ENCODE measurements at regions not wholly inside any gene's neighbourhood (a gene's known extent, or its start where the extent isn't known, plus 50 kb on each side); places are given as distances from the start of the nearest gene placed in this dataset.

DNA sequence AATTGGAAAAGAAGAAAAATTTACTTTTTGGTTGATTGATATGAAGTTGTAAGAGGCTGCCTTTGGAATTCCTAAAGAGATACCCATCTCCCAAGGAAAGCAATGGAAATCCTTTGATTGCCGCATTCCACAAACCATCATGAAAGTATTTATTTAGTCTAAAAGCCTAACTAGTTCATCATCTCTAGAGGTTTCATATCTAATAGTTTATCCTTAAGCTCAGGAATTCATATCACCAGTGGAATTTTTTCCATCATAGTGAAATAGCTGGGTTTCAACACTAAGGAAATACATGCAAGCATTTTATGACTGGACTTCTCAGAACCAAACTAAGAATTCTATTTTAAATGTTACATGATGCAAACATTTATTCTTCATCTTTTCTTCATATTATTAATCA lies 144.9 kb downstream of the FBXO8 start:
- TF ChIP-seq, protein P1, sequence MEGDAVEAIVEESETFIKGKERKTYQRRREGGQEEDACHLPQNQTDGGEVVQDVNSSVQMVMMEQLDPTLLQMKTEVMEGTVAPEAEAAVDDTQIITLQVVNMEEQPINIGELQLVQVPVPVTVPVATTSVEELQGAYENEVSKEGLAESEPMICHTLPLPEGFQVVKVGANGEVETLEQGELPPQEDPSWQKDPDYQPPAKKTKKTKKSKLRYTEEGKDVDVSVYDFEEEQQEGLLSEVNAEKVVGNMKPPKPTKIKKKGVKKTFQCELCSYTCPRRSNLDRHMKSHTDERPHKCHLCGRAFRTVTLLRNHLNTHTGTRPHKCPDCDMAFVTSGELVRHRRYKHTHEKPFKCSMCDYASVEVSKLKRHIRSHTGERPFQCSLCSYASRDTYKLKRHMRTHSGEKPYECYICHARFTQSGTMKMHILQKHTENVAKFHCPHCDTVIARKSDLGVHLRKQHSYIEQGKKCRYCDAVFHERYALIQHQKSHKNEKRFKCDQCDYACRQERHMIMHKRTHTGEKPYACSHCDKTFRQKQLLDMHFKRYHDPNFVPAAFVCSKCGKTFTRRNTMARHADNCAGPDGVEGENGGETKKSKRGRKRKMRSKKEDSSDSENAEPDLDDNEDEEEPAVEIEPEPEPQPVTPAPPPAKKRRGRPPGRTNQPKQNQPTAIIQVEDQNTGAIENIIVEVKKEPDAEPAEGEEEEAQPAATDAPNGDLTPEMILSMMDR (IDR thresholded peaks at IDR 0.05) = no peak
- no peak overlapping the region for H3K27ac ChIP-seq

DNA sequence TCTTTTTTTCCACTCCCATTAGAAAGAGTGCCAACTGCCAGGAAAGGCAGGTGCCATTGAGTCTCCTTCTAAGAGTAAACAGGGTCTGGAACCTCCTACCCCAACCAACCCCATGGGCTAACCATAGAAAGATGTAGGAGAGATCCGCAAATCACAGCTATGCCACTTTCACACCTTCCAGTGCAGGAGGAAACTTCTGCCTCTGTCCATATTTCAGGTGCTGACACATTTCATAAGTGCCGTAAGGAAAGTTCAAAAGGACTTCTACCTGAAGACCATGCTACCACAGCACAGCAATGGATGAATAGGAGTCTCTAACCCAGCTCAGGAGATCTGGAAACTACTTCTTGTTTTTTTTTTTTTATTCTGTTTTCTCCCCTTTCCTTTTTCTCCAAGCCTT lies 145.8 kb downstream of the FBXO8 start:
- TF ChIP-seq, protein P1 (IDR thresholded peaks at IDR 0.05) = no peak
- no peak for TF ChIP-seq ZFX (IDR thresholded peaks at IDR 0.05; ENCODE audit: borderline replicate concordance)
- H3K27ac ChIP-seq = no peak overlapping the region

DNA sequence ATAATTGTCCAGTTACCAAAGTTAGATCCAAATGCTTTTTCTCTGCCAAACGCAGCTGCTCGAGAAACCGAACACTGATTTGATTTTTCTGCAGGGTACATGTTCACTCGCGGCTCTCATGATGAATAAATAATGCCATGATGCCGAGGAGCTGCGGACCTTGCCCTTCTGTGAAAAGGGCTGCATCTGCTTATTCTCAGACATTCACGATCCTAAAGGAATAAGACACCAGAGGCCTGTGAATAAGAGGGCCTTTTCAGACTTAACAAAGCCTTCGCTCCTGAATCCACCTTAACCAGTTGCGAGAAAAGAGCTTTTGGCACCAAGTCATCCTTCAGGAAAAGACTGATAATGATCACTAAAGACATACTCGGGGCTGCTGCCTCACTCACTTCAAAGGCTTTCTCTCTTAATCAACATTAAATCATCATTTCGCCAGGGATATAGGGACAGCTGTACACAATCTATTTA lies 147.5 kb downstream of the FBXO8 start:
- no peak for TF ChIP-seq ZFX (IDR thresholded peaks at IDR 0.05; ENCODE audit: borderline replicate concordance)
- TF ChIP-seq, protein P1 (IDR thresholded peaks at IDR 0.05) = no peak
- H3K27ac ChIP-seq = peak overlapping the region; percentile 23; the same call in 1 of the 2 replicates

DNA sequence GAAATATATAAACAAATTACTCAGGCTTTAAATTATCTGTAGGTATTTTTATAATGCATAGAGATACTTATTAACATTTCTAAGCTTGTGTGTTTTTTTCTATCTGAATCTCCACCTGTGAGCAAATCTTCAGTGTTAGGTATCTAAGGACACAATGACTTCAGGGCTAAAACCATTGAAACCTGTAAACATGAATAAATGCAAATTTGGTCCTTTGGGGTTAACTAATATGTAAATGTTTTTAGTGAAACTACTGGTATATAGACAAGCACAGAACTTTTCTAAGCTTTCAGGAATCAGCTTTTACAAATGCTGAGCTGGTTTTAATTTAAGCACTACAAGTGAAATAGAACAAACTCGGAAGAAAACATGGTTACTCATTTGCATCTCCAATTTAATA lies 147.9 kb downstream of the FBXO8 start:
- TF ChIP-seq, protein P1 (IDR thresholded peaks at IDR 0.05) = no peak
- no peak for TF ChIP-seq ZFX (IDR thresholded peaks at IDR 0.05; ENCODE audit: borderline replicate concordance)
- peak overlapping the region; percentile 23; the same call in 1 of the 2 replicates for H3K27ac ChIP-seq

DNA sequence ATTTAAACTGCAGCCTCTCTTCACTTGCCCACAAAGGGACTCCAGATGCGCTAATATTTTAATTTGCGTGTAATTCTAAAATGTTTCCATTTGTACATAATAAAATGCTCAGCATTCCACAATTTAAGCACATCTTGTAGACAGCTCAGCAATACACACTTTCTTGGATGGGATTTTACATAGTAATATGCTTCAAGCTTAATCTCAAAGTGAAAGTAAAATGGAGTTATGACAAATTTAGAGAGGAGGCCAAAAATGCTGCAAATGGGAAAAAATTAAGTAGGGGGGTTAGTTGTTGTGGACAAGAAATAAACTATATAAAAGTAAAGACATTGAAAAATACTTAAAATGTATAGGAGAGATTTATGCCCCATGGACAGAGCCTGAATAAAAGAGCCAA lies 149.1 kb downstream of the FBXO8 start:
- TF ChIP-seq, protein P1 (IDR thresholded peaks at IDR 0.05) = no peak
- no peak for TF ChIP-seq ZFX (IDR thresholded peaks at IDR 0.05; ENCODE audit: borderline replicate concordance)
- no peak overlapping the region for H3K27ac ChIP-seq

DNA sequence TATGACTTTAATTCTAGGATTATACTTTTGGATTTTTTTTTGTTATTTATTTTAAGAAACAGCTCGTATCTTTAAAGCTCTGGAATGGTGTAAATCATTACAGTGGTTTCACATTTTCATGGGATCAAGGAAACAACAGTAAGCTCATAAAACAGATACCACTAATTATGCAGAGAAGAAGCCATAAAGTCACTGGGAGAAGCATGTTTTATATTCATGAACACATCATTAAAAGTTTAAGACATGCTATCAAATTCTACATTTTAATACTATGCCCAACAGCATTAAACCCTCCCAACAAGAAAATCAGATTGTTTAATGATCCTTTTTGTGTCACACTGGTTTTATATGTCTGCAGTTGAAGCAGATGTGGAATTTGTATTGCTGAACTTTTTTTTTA lies 149.9 kb downstream of the FBXO8 start:
- TF ChIP-seq, protein P1 (IDR thresholded peaks at IDR 0.05) = no peak
- no peak for TF ChIP-seq ZFX (IDR thresholded peaks at IDR 0.05; ENCODE audit: borderline replicate concordance)
- no peak overlapping the region for H3K27ac ChIP-seq

DNA sequence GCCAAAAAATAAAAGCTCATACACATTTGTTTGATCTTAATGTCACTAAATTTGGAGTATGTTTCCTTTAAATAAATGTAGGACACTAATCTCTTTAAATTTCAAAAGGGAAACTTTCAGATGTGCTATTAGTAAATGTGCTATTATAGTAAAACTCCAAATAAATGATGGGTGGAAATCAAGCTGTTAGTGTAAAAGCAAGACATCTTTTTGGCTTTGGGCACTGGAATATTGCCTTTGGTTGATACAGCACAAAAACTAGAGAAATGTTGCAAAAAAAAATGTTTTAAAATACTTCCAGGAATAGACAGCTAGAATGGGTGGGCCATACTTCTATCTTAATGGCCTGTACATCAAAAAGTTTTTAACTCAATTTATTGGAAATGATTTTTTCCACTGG lies 151.6 kb downstream of the FBXO8 start:
- TF ChIP-seq, protein P1 (IDR thresholded peaks at IDR 0.05) = no peak
- TF ChIP-seq ZFX (IDR thresholded peaks at IDR 0.05; ENCODE audit: borderline replicate concordance) = no peak
- no peak overlapping the region for H3K27ac ChIP-seq

All from 22Rv1 (cell line).